ENCODE measurements at regions not wholly inside any gene's neighbourhood (a gene's known extent, or its start where the extent isn't known, plus 50 kb on each side); places are given as distances from the start of the nearest gene placed in this dataset.

- TF ChIP-seq KAT8 (CRISPR knock-in tag; IDR thresholded peaks at IDR 0.05), result no peak
- TF ChIP-seq EP300 (IDR thresholded peaks at IDR 0.05; ENCODE audit: low read depth in 2 of 2, low read length in 2 of 2), result no peak
- no peak for TF ChIP-seq EP300 (CRISPR knock-in tag; IDR thresholded peaks at IDR 0.05; ENCODE audit: borderline replicate concordance)
- TF ChIP-seq IRF2 (CRISPR knock-in tag; IDR thresholded peaks at IDR 0.05), result no peak
- TF ChIP-seq ONECUT2 (CRISPR knock-in tag; IDR thresholded peaks at IDR 0.05), result no peak
These were observed 164.4 kb upstream of the NAMPT start for GRCh38 chr7:106448992-106449859.

Data from HepG2 (cell line).